Effector memory CD8-positive, alpha-beta T cell (primary cell): ENCODE measurements at regions not wholly inside any gene's neighbourhood (a gene's known extent, or its start where the extent isn't known, plus 50 kb on each side); places are given as distances from the start of the nearest gene placed in this dataset.
"Not testable (repeated sequence)": the region's sequence is repeated elsewhere in the genome, so short reads cannot be mapped to it uniquely, and the experiment has no call there.

ENCODE experiments used
- ATAC-seq: fragments of 150-1000 bp; cut with Tn5 transposase; replicated peaks from 2 replicates; pipeline ENCODE4 v1.10.0; 2021; ENCODE audit warnings: mild to moderate bottlenecking, moderate library complexity
- DNase-seq, 3 experiments: peaks; one replicate each; pipeline ENCODE4 v3.0.0; 2021
- H3K27ac Mint-ChIP-seq, 2 donors: one replicate each; pipeline ENCODE4 v1.8.0; 2022; ENCODE audit warnings: mild to moderate bottlenecking in 2 of 2, mixed read lengths in 2 of 2, moderate library complexity in 2 of 2
- H3K27me3 Mint-ChIP-seq, 2 donors: one replicate each; pipeline ENCODE4 v1.8.0; 2022; ENCODE audit warnings: mixed read lengths in 2 of 2
- H3K36me3 Mint-ChIP-seq: one replicate; pipeline ENCODE4 v1.8.0; 2022; ENCODE audit warnings: mild to moderate bottlenecking, moderate library complexity, mixed read lengths; ENCODE audit not compliant: insufficient read depth
- H3K4me1 Mint-ChIP-seq, 2 donors: one replicate each; pipeline ENCODE4 v1.8.0; 2022; ENCODE audit warnings: low read depth in 2 of 2, mixed read lengths in 2 of 2
- H3K4me3 Mint-ChIP-seq, 2 donors: one replicate each; pipeline ENCODE4 v1.8.0; 2022; ENCODE audit warnings: mild to moderate bottlenecking in 2 of 2, mixed read lengths in 2 of 2, moderate library complexity in 2 of 2
- H3K9me3 Mint-ChIP-seq, 2 donors: one replicate each; pipeline ENCODE4 v1.8.0; 2022; ENCODE audit warnings: mixed read lengths in 2 of 2

- Mint-ChIP-seq H3K4me3 (no peak overlapping the region), H3K36me3 (peaks cover 31% of the 10 kb centered on the region), H3K9me3 (no peaks in the 10 kb centered on the region), H3K4me1 (peaks cover 12 to 18% of the 10 kb centered on the region in 2 donors), H3K27me3 (peaks cover 31 to 62% of the 10 kb centered on the region in 2 donors), H3K27ac (no peak overlapping the region)
- DNase-seq (no peak), ATAC-seq (no peak)
Measured at GRCh38 chr17:77284023-77284617, 143.4 kb downstream of the SEC14L1 start.

- Mint-ChIP-seq H3K27ac (no peak overlapping the region), H3K27me3 (peaks cover 25 to 53% of the 10 kb centered on the region in 2 donors)
Measured at GRCh38 chr17:77285594-77286390, 145.0 kb downstream of the SEC14L1 start.

GRCh38 chr17:77286391-77286640 is 145.5 kb downstream of the SEC14L1 start:
- H3K27ac Mint-ChIP-seq, result no peak overlapping the region

More at GRCh38 chr17:77285594-77286390, 145.0 kb downstream of the SEC14L1 start:
- no peak for DNase-seq
- H3K36me3 Mint-ChIP-seq, result peaks cover 19% of the 10 kb centered on the region
- ATAC-seq, result no peak
- H3K9me3 Mint-ChIP-seq, result no peaks in the 10 kb centered on the region
- peaks cover 8% of the 10 kb centered on the region in 2 donors for H3K4me1 Mint-ChIP-seq
- H3K4me3 Mint-ChIP-seq, result no peak overlapping the region

GRCh38 chr17:77286641-77287431 is 146.1 kb downstream of the SEC14L1 start:
- Mint-ChIP-seq H3K4me1 (peaks cover 5 to 6% of the 10 kb centered on the region in 2 donors), H3K9me3 (no peaks in the 10 kb centered on the region), H3K27me3 (peaks cover 22 to 49% of the 10 kb centered on the region in 2 donors), H3K4me3 (no peak overlapping the region), H3K36me3 (peaks cover 8% of the 10 kb centered on the region), H3K27ac (no peak overlapping the region)
- no peak for DNase-seq
- no peak for ATAC-seq

More at GRCh38 chr17:77286391-77286640, 145.5 kb downstream of the SEC14L1 start:
- Mint-ChIP-seq H3K4me1 (peaks cover 8% of the 10 kb centered on the region in 2 donors), H3K4me3 (no peak overlapping the region), H3K9me3 (no peaks in the 10 kb centered on the region), H3K27me3 (peaks cover 25 to 52% of the 10 kb centered on the region in 2 donors), H3K36me3 (peaks cover 14% of the 10 kb centered on the region)
- ATAC-seq (no peak), DNase-seq (no peak)

GRCh38 chr17:77287432-77288068 is 146.8 kb downstream of the SEC14L1 start:
- no peaks in the 10 kb centered on the region for H3K4me1 Mint-ChIP-seq
- H3K27me3 Mint-ChIP-seq, result peaks cover 15 to 42% of the 10 kb centered on the region in 2 donors
- DNase-seq (no peak), ATAC-seq (no peak)
- no peak overlapping the region for H3K4me3 Mint-ChIP-seq
- H3K27ac Mint-ChIP-seq, result no peak overlapping the region
- H3K36me3 Mint-ChIP-seq, result peaks cover 1% of the 10 kb centered on the region
- H3K9me3 Mint-ChIP-seq, result no peaks in the 10 kb centered on the region

GRCh38 chr17:77288115-77288619 is 147.4 kb downstream of the SEC14L1 start:
- no peaks in the 10 kb centered on the region for H3K4me1 Mint-ChIP-seq
- H3K9me3 Mint-ChIP-seq, result no peaks in the 10 kb centered on the region
- no peaks in the 10 kb centered on the region for H3K36me3 Mint-ChIP-seq
- H3K4me3 Mint-ChIP-seq, result no peak overlapping the region
- DNase-seq, result no peak
- ATAC-seq, result no peak
- H3K27ac Mint-ChIP-seq, result no peak overlapping the region
- peaks cover 14 to 36% of the 10 kb centered on the region in 2 donors for H3K27me3 Mint-ChIP-seq

- ATAC-seq, H3K4me1 Mint-ChIP-seq, H3K9me3 Mint-ChIP-seq, H3K36me3 Mint-ChIP-seq, H3K27ac Mint-ChIP-seq, H3K4me3 Mint-ChIP-seq, DNase-seq: not testable (repeated sequence)
- peaks cover 5 to 20% of the 10 kb centered on the region in 2 donors for H3K27me3 Mint-ChIP-seq
Measured at GRCh38 chr17:77290759-77291558, 150.2 kb downstream of the SEC14L1 start.

- Mint-ChIP-seq H3K36me3 (no peaks in the 10 kb centered on the region), H3K27ac (no peak overlapping the region), H3K4me3 (no peak overlapping the region), H3K4me1 (no peaks in the 10 kb centered on the region), H3K9me3 (no peaks in the 10 kb centered on the region), H3K27me3 (peaks cover 9 to 11% of the 10 kb centered on the region in 2 donors)
- no peak for ATAC-seq
- DNase-seq, result no peak
Measured at GRCh38 chr17:77291591-77292386, 151.0 kb downstream of the SEC14L1 start.

GRCh38 chr17:77294761-77295160 is 154.0 kb downstream of the SEC14L1 start:
- H3K36me3 Mint-ChIP-seq, result no peaks in the 10 kb centered on the region
- H3K4me1 Mint-ChIP-seq, result no peaks in the 10 kb centered on the region
- ATAC-seq, result no peak
- H3K27ac Mint-ChIP-seq, result no peak overlapping the region
- peaks cover 0 to 4% of the 10 kb centered on the region in 2 donors for H3K27me3 Mint-ChIP-seq
- no peak overlapping the region for H3K4me3 Mint-ChIP-seq
- no peak for DNase-seq
- no peaks in the 10 kb centered on the region for H3K9me3 Mint-ChIP-seq

GRCh38 chr17:77295241-77295853 is 154.6 kb downstream of the SEC14L1 start:
- Mint-ChIP-seq H3K36me3 (no peaks in the 10 kb centered on the region), H3K27me3 (peaks cover 0 to 4% of the 10 kb centered on the region in 2 donors), H3K9me3 (no peaks in the 10 kb centered on the region), H3K27ac (no peak overlapping the region), H3K4me3 (no peak overlapping the region), H3K4me1 (no peaks in the 10 kb centered on the region)
- ATAC-seq (no peak), DNase-seq (no peak)

- Mint-ChIP-seq H3K9me3 (no peaks in the 10 kb centered on the region), H3K27me3 (peaks cover 0 to 4% of the 10 kb centered on the region in 2 donors), H3K27ac (no peak overlapping the region), H3K4me3 (no peak overlapping the region), H3K36me3 (no peaks in the 10 kb centered on the region), H3K4me1 (no peaks in the 10 kb centered on the region)
- DNase-seq (no peak), ATAC-seq (no peak)
Measured at GRCh38 chr17:77296769-77297409, 156.1 kb downstream of the SEC14L1 start.
